ENCODE measurements at regions not wholly inside any gene's neighbourhood (a gene's known extent, or its start where the extent isn't known, plus 50 kb on each side); places are given as distances from the start of the nearest gene placed in this dataset.
"Not testable (repeated sequence)": the region's sequence is repeated elsewhere in the genome, so short reads cannot be mapped to it uniquely, and the experiment has no call there.

DNA sequence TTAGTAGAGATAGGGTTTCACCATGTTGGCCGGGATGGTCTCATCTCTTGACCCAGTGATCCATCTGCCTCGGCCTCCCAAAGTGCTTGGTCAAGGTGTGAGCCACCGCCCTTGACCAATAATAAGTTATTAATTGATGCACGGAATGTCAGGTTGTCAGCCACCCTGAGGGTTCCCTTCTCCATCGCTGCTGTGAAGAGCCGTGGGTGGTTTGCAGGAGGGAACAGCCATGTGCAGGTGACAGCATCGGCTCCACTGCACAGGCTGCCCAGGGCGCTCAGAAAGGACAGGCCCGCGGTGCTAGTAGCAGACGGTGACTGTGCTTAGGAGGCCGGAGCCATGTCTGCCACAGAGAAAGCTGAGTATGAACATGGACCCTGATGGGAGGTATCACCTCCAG is 814.0 kb downstream of the BRD1 start:
- no peak for DNase-seq

- no peak for DNase-seq
Observed at GRCh38 chr22:49012712-49013395, 814.8 kb downstream of the BRD1 start.

GRCh38 chr22:49011769-49012648 is 815.7 kb downstream of the BRD1 start:
- no peak for DNase-seq

GRCh38 chr22:49011379-49011768 is 816.3 kb downstream of the BRD1 start:
- no peak for DNase-seq

DNA sequence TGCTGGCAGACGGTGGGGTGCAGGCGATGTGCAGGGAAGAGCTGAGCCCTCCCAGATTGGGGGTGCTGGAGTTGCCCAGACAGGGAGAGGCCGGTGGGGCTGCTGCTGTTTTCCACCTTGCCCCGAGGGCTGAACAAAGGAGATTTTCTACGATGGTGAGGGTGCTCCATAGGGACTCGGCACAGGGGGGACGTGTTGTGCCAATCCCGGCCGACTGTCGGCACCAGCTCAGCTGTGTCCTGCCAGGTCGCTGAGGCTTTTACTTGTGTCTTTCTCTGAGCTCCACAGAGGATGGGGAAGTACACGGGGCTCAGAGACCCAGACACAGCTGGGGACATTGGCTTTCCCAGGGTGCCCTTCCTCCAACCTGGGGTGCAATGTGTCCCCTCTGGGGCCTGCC is 816.8 kb downstream of the BRD1 start:
- DNase-seq = no peak

DNA sequence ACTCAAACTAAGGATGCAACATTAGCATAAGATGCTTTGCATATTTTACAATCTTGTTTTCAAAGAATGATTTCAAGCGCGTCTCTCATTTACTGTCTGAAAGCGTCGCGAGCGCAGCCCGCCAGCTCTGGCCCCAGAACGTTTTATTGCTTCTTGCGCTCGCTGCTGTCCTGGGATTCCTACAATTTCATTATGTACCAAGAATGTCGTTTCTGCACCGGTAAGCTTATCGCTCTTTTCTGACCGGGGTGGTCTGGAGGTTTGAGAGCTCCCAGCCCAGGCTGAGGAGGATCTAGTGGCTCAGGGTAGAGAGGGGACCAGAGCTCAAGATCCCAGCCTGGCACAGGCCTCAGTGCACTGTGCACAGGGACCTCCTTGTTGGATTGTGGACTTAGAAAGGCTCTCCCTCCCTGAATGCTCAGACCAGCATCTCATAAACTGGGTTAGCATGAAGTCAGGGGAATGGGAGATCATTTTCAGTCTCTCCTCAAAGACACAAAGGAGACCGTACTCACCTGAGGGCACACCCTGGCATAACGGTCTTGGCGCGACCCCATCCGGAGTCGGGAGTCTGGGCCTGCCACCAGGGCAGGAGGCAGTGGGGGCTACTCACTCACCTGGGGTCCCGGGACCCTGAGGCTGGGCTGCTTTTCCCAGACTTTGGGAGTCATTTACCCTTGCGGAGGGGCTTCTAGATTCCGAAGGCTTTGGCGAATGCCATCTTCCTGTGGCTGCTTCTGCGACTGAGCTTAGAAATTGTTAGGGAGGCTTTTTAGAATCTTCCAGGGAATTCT is 817.4 kb downstream of the BRD1 start:
- no peak for DNase-seq

GRCh38 chr22:49009359-49010063 is 818.2 kb downstream of the BRD1 start:
- DNase-seq = no peak

GRCh38 chr22:49008682-49009235 is 818.9 kb downstream of the BRD1 start:
- DNase-seq = no peak

DNA sequence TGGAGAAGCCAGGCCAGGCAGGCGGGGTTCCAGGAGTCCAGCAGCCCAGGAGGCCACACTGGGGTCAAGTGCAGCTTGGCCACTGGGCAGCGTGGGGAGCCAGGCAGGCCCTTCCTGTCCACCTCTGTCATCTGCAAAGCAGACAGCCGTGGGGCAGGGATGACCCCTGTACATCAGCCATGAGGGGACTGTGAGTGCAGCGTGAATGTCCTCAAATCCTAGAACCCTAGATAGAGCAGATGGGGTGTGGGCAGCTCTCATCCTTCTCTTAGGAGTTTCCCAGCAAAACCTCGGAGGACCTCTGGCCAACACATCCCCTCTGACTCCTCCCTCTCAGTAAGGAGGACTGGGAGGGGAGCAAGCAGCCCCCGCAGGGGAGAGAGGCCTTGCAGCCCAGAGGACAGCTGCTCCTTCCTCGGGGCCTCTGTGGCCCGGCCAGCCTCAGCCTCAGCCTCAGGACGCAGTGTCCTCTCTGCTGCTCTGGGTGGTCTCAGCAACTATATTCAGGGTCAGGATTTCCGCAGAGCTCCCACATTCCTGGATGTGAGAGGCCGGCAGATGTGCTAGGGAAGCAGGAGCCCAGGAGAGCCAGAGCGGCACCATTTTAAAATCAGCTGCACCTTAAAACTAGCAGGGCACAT is 820.5 kb downstream of the BRD1 start:
- no peak for DNase-seq

DNA sequence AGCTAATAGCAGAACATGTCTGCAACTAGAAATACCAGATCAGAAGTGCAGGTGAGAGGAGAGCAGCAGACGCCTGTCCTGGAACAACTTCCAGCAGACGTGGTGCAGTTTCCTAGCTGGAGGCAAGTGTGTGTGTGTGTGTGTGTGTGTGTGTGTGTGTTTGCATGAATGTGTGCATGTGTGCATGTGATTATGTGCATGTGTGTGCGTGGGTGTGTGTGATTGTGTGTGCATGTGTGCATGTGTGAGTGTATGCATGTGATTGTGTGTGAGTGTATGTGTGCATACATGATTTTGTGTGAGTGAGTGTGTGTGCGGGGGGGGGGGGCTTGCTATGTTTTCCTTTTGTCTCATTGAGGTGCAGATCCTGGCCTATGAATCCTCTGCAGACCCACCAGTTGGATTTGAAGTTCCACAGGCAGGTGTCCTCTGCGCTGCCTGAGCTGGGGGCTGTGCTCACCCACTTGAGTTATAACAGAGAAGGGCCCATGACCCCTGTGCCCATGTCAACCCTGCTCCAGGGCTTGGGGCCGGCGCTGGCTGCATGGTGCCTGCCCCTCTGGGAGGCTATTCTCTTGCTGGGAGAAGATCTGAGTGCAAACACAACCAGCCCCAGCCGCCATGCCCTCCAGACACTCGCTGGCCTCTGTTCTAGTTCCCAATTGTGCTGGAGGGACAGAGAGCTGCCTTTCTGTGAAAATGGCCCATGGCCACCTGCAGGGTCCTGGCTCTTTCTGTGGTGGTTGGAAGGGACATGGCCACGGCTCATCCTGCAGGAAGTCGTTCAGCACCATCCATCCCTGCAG is 821.3 kb downstream of the BRD1 start:
- no peak for DNase-seq

GRCh38 chr22:49005557-49005956 is 822.1 kb downstream of the BRD1 start:
- DNase-seq = no peak

- DNase-seq = no peak
Observed at GRCh38 chr22:49004484-49005399, 822.9 kb downstream of the BRD1 start.

- DNase-seq = not testable (repeated sequence)
Observed at GRCh38 chr22:48997605-48998004, 830.1 kb downstream of the BRD1 start.

- DNase-seq = no peak
Observed at GRCh38 chr22:48993655-48994054, 834.0 kb downstream of the BRD1 start.

- DNase-seq = no peak
Observed at GRCh38 chr22:48984639-48985038, 843.0 kb downstream of the BRD1 start.

- DNase-seq = no peak
Observed at GRCh38 chr22:48982321-48982905, 845.3 kb downstream of the BRD1 start.

DNA sequence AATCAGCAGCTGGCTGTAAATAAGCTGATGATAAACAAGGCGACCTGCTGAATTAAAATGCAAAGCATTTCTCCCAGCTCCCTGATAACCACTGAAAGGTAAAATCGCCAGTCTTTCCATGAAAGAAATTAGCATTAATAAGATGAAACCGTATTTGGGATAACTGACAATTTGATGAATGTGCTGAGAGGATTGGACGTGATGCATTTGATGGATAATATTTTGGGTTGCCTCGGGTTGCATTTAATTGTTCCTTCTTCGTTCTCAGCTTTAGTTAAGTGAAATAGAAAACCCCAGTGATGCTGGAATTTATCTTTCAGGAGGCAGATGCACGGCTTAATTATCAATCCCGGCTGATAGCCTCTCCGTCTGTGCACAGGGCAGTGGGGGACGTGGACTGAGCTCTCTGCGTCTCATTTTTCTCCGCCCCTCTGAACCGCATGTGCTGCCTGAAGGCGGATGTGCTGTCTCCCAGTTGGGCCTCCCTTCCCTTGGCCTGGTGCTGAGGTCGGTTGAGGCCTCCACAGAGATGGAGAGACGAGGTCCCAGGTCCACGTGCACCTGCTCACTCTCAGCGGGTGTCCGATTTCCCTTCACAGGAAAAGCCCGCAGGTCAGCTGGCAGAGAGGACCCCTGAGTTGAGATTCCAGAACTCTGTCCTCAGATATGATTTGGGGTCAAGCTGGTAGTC is 846.2 kb downstream of the BRD1 start:
- DNase-seq = no peak

DNA sequence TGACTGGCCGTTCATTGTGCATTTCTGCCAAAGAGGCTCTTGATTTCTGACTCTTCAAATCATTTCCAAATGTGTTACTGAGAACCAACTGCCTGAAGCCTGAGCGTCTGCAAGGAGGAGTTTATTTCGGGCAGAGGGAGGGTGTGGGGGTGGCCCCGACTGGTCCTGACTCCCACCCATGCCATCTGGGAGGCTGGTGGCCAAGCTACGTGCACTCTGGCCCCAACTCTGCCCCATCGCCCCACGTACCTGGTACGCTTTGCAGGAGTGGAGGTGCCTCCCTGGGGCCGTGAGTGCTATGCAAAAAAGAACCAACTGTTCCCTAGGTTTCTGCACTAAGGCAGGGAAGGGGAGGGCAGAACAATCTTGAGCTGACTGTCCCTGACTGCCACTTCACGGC is 846.8 kb downstream of the BRD1 start:
- no peak for DNase-seq

GRCh38 chr22:48980409-48980808 is 847.3 kb downstream of the BRD1 start:
- DNase-seq = no peak

Measured in hematopoietic multipotent progenitor cell treated with erythropoietin and hydrocortisone succinate and interleukin-3 and kit ligand, for 4 days (in vitro differentiated cells).